ENCODE measurements at regions not wholly inside any gene's neighbourhood (a gene's known extent, or its start where the extent isn't known, plus 50 kb on each side); places are given as distances from the start of the nearest gene placed in this dataset.

DNA sequence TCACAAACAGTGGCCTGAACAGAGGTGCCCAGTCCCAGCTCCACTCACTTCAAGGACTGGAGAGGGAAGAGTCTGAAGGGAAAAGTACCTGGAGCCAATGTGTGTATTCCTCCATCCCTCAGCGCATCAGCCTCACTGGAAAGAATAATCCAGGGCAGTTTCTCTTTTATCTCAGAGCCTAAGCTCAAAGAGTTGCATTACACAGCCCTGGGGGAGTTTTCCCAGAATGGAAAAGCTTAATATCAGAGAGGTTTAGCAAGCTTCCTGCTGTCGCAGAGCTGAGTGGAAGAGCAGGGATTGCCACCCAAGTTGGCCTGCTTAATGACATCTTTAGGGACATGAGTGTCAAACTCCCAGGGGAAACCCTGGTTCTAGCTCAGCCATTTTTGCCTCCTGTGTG, 80.4 kb upstream of the MSX1 start:
- DNase-seq = no peak
- H3K27me3 ChIP-seq (ENCODE audit: insufficient read depth, low read length) = no peaks in the 10 kb centered on the region
- H3K79me2 ChIP-seq (ENCODE audit: control insufficient read depth, insufficient read depth, low read length, poor library complexity) = no peaks in the 10 kb centered on the region
- H2AFZ ChIP-seq (ENCODE audit: insufficient read depth, low read length, poor library complexity) = no peak overlapping the region
- no peaks in the 10 kb centered on the region for H3K4me1 ChIP-seq (ENCODE audit: control insufficient read depth in 1 of 2, insufficient read depth in 2 of 2, low read length in 2 of 2)
- no peak overlapping the region for H3K23ac ChIP-seq (ENCODE audit: low read length)
- H2AK5ac ChIP-seq (ENCODE audit: low read length) = no peak overlapping the region
- no peaks in the 10 kb centered on the region for H3K36me3 ChIP-seq (ENCODE audit: control insufficient read depth in 1 of 2, insufficient read depth in 2 of 2, low read length in 2 of 2)
- H3K79me1 ChIP-seq (ENCODE audit: low read length) = no peaks in the 10 kb centered on the region
- no peak overlapping the region for H4K12ac ChIP-seq (ENCODE audit: low read depth, low read length)
- no peak overlapping the region for H2BK5ac ChIP-seq (ENCODE audit: low read depth, low read length, poor library complexity)
- no peaks in the 10 kb centered on the region for H3K9me3 ChIP-seq (ENCODE audit: insufficient read depth, low read depth, low read length)
- H2BK12ac ChIP-seq (ENCODE audit: low read length) = no peak overlapping the region
- no CpG with 5 or more reads among the region's 2 CpGs for WGBS (ENCODE audit: extremely low coverage, insufficient coverage, insufficient read length)
- no peak overlapping the region for H3K14ac ChIP-seq (ENCODE audit: low read length)
- H3K27ac ChIP-seq (ENCODE audit: low read depth, low read length) = no peak overlapping the region
- H2BK120ac ChIP-seq (ENCODE audit: insufficient read depth, low read length, poor library complexity) = no peak overlapping the region
- H4K91ac ChIP-seq (ENCODE audit: low read depth, low read length) = no peak overlapping the region
- no peak overlapping the region for H3K18ac ChIP-seq (ENCODE audit: low read length)
- no peak overlapping the region for H3K9ac ChIP-seq (ENCODE audit: low read length)
- no peak overlapping the region for H3K4me3 ChIP-seq (ENCODE audit: low read depth, low read length)
- H3K4ac ChIP-seq (ENCODE audit: low read depth, low read length) = no peak overlapping the region
- no peak overlapping the region for H4K8ac ChIP-seq (ENCODE audit: low read depth, low read length)
- H3K4me2 ChIP-seq (ENCODE audit: low read length) = no peak overlapping the region

GRCh38 chr4:4778554-4778953, 80.9 kb upstream of the MSX1 start:
- H2BK5ac ChIP-seq (ENCODE audit: low read depth, low read length, poor library complexity) = no peak overlapping the region
- DNase-seq = no peak
- no peak overlapping the region for H3K9ac ChIP-seq (ENCODE audit: low read length)
- no CpG with 5 or more reads among the region's 4 CpGs for WGBS (ENCODE audit: extremely low coverage, insufficient coverage, insufficient read length)
- H4K8ac ChIP-seq (ENCODE audit: low read depth, low read length) = no peak overlapping the region
- no peaks in the 10 kb centered on the region for H3K4me1 ChIP-seq (ENCODE audit: control insufficient read depth in 1 of 2, insufficient read depth in 2 of 2, low read length in 2 of 2)
- H2BK120ac ChIP-seq (ENCODE audit: insufficient read depth, low read length, poor library complexity) = no peak overlapping the region
- no peak overlapping the region for H2BK12ac ChIP-seq (ENCODE audit: low read length)
- no peaks in the 10 kb centered on the region for H3K79me1 ChIP-seq (ENCODE audit: low read length)
- H3K23ac ChIP-seq (ENCODE audit: low read length) = no peak overlapping the region
- H3K4me2 ChIP-seq (ENCODE audit: low read length) = no peak overlapping the region
- H4K91ac ChIP-seq (ENCODE audit: low read depth, low read length) = no peak overlapping the region
- H3K27me3 ChIP-seq (ENCODE audit: insufficient read depth, low read length) = no peaks in the 10 kb centered on the region
- H2AFZ ChIP-seq (ENCODE audit: insufficient read depth, low read length, poor library complexity) = no peak overlapping the region
- H3K9me3 ChIP-seq (ENCODE audit: insufficient read depth, low read depth, low read length) = no peaks in the 10 kb centered on the region
- H3K14ac ChIP-seq (ENCODE audit: low read length) = no peak overlapping the region
- no peaks in the 10 kb centered on the region for H3K79me2 ChIP-seq (ENCODE audit: control insufficient read depth, insufficient read depth, low read length, poor library complexity)
- no peak overlapping the region for H3K4ac ChIP-seq (ENCODE audit: low read depth, low read length)
- H2AK5ac ChIP-seq (ENCODE audit: low read length) = no peak overlapping the region
- H3K4me3 ChIP-seq (ENCODE audit: low read depth, low read length) = no peak overlapping the region
- no peaks in the 10 kb centered on the region for H3K36me3 ChIP-seq (ENCODE audit: control insufficient read depth in 1 of 2, insufficient read depth in 2 of 2, low read length in 2 of 2)
- H3K27ac ChIP-seq (ENCODE audit: low read depth, low read length) = no peak overlapping the region
- H3K18ac ChIP-seq (ENCODE audit: low read length) = no peak overlapping the region
- no peak overlapping the region for H4K12ac ChIP-seq (ENCODE audit: low read depth, low read length)

DNA sequence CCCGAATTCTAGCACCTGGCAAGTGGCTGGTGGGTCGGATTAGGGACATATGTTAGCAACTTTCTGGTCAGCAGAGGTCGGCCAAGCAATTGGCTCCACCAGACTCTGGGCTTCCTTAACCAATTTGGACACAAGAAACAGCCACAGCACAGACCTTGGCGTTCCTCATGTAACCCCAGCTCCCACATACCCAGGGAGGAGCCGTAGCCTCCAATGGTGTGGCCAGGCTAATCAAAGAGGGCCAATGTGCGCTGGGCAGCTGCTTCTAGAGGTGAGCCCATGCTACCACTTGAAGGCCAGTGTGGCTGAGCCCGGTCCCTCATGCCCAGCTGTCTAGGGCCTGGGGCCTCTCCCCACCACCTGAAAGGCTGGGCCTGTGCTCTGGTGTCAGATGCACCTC, 82.5 kb upstream of the MSX1 start:
- no peak for DNase-seq
- H2BK120ac ChIP-seq (ENCODE audit: insufficient read depth, low read length, poor library complexity) = no peak overlapping the region
- H3K9me3 ChIP-seq (ENCODE audit: insufficient read depth, low read depth, low read length) = no peaks in the 10 kb centered on the region
- H3K4me1 ChIP-seq (ENCODE audit: control insufficient read depth in 1 of 2, insufficient read depth in 2 of 2, low read length in 2 of 2) = peaks cover 2% of the 10 kb centered on the region in 2 experiments
- no peak overlapping the region for H3K9ac ChIP-seq (ENCODE audit: low read length)
- no peak overlapping the region for H3K4ac ChIP-seq (ENCODE audit: low read depth, low read length)
- H2AFZ ChIP-seq (ENCODE audit: insufficient read depth, low read length, poor library complexity) = no peak overlapping the region
- H3K27me3 ChIP-seq (ENCODE audit: insufficient read depth, low read length) = no peaks in the 10 kb centered on the region
- H3K4me3 ChIP-seq (ENCODE audit: low read depth, low read length) = no peak overlapping the region
- no peak overlapping the region for H3K14ac ChIP-seq (ENCODE audit: low read length)
- H3K79me2 ChIP-seq (ENCODE audit: control insufficient read depth, insufficient read depth, low read length, poor library complexity) = no peaks in the 10 kb centered on the region
- H3K18ac ChIP-seq (ENCODE audit: low read length) = no peak overlapping the region
- H4K8ac ChIP-seq (ENCODE audit: low read depth, low read length) = no peak overlapping the region
- H3K4me2 ChIP-seq (ENCODE audit: low read length) = no peak overlapping the region
- no peak overlapping the region for H4K12ac ChIP-seq (ENCODE audit: low read depth, low read length)
- H4K91ac ChIP-seq (ENCODE audit: low read depth, low read length) = no peak overlapping the region
- no peak overlapping the region for H2BK12ac ChIP-seq (ENCODE audit: low read length)
- H3K36me3 ChIP-seq (ENCODE audit: control insufficient read depth in 1 of 2, insufficient read depth in 2 of 2, low read length in 2 of 2) = no peaks in the 10 kb centered on the region
- no CpG with 5 or more reads among the region's 7 CpGs for WGBS (ENCODE audit: extremely low coverage, insufficient coverage, insufficient read length)
- no peak overlapping the region for H3K23ac ChIP-seq (ENCODE audit: low read length)
- no peak overlapping the region for H2AK5ac ChIP-seq (ENCODE audit: low read length)
- H3K27ac ChIP-seq (ENCODE audit: low read depth, low read length) = no peak overlapping the region
- H2BK5ac ChIP-seq (ENCODE audit: low read depth, low read length, poor library complexity) = no peak overlapping the region
- H3K79me1 ChIP-seq (ENCODE audit: low read length) = no peaks in the 10 kb centered on the region

DNA sequence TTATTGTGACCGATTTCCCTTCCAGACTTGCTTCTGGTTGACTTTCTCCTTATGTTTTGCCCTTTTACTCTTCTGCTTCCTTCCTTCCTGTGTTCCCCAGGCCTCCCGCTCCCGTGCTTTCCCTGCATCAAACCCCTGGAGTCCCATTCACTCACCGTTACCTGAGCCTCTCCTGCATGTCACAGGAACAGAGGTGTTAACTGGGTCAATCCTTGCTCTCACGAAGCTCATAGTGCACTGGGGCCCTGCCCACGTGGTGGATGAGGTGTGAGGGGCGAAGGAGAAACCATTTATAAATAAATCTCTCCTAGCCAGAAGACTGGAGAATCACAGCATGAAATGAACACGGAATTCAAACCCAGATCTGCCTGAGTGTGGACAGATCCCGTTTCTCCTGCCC, 83.1 kb upstream of the MSX1 start:
- no peak overlapping the region for H2AK5ac ChIP-seq (ENCODE audit: low read length)
- no peaks in the 10 kb centered on the region for H3K36me3 ChIP-seq (ENCODE audit: control insufficient read depth in 1 of 2, insufficient read depth in 2 of 2, low read length in 2 of 2)
- H3K9me3 ChIP-seq (ENCODE audit: insufficient read depth, low read depth, low read length) = no peaks in the 10 kb centered on the region
- no peak overlapping the region for H2AFZ ChIP-seq (ENCODE audit: insufficient read depth, low read length, poor library complexity)
- no peak overlapping the region for H3K4me3 ChIP-seq (ENCODE audit: low read depth, low read length)
- no peaks in the 10 kb centered on the region for H3K79me2 ChIP-seq (ENCODE audit: control insufficient read depth, insufficient read depth, low read length, poor library complexity)
- H3K79me1 ChIP-seq (ENCODE audit: low read length) = peaks cover 2% of the 10 kb centered on the region
- H3K4me1 ChIP-seq (ENCODE audit: control insufficient read depth in 1 of 2, insufficient read depth in 2 of 2, low read length in 2 of 2) = peaks cover 2% of the 10 kb centered on the region in 2 experiments
- H4K8ac ChIP-seq (ENCODE audit: low read depth, low read length) = no peak overlapping the region
- no peak overlapping the region for H3K23ac ChIP-seq (ENCODE audit: low read length)
- no peak overlapping the region for H4K91ac ChIP-seq (ENCODE audit: low read depth, low read length)
- H3K18ac ChIP-seq (ENCODE audit: low read length) = no peak overlapping the region
- no peak overlapping the region for H2BK5ac ChIP-seq (ENCODE audit: low read depth, low read length, poor library complexity)
- no peaks in the 10 kb centered on the region for H3K27me3 ChIP-seq (ENCODE audit: insufficient read depth, low read length)
- H3K14ac ChIP-seq (ENCODE audit: low read length) = no peak overlapping the region
- no peak overlapping the region for H2BK12ac ChIP-seq (ENCODE audit: low read length)
- no peak overlapping the region for H3K4ac ChIP-seq (ENCODE audit: low read depth, low read length)
- no peak overlapping the region for H3K9ac ChIP-seq (ENCODE audit: low read length)
- no peak overlapping the region for H2BK120ac ChIP-seq (ENCODE audit: insufficient read depth, low read length, poor library complexity)
- no peak overlapping the region for H4K12ac ChIP-seq (ENCODE audit: low read depth, low read length)
- H3K4me2 ChIP-seq (ENCODE audit: low read length) = no peak overlapping the region
- H3K27ac ChIP-seq (ENCODE audit: low read depth, low read length) = no peak overlapping the region
- no peak for DNase-seq
- WGBS (ENCODE audit: extremely low coverage, insufficient coverage, insufficient read length) = no CpG with 5 or more reads among the region's 9 CpGs

Data from trophoblast cell (in vitro differentiated cells and primary cell).